ENCODE measurements at regions not wholly inside any gene's neighbourhood (a gene's known extent, or its start where the extent isn't known, plus 50 kb on each side); places are given as distances from the start of the nearest gene placed in this dataset.

GRCh38 chr5:2174538-2174937, 291.8 kb upstream of the IRX4 start:
- DNase-seq, result no peak
- H3K9ac ChIP-seq (ENCODE audit: low read depth in 2 of 2, low read length in 2 of 2), result no peak overlapping the region
- no peaks in the 10 kb centered on the region for H3K9me3 ChIP-seq
- intact Hi-C loops (cut with DNase I), result no loop called here
- H3K4me3 ChIP-seq, result no peak overlapping the region
- no peaks in the 10 kb centered on the region for H3K27me3 ChIP-seq
- TF ChIP-seq, protein P1, sequence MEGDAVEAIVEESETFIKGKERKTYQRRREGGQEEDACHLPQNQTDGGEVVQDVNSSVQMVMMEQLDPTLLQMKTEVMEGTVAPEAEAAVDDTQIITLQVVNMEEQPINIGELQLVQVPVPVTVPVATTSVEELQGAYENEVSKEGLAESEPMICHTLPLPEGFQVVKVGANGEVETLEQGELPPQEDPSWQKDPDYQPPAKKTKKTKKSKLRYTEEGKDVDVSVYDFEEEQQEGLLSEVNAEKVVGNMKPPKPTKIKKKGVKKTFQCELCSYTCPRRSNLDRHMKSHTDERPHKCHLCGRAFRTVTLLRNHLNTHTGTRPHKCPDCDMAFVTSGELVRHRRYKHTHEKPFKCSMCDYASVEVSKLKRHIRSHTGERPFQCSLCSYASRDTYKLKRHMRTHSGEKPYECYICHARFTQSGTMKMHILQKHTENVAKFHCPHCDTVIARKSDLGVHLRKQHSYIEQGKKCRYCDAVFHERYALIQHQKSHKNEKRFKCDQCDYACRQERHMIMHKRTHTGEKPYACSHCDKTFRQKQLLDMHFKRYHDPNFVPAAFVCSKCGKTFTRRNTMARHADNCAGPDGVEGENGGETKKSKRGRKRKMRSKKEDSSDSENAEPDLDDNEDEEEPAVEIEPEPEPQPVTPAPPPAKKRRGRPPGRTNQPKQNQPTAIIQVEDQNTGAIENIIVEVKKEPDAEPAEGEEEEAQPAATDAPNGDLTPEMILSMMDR (IDR thresholded peaks at IDR 0.05), result no peak
- H3K4me1 ChIP-seq, result no peaks in the 10 kb centered on the region
- no peak overlapping the region for H3K27ac ChIP-seq
- no peaks in the 10 kb centered on the region for H3K36me3 ChIP-seq

DNA sequence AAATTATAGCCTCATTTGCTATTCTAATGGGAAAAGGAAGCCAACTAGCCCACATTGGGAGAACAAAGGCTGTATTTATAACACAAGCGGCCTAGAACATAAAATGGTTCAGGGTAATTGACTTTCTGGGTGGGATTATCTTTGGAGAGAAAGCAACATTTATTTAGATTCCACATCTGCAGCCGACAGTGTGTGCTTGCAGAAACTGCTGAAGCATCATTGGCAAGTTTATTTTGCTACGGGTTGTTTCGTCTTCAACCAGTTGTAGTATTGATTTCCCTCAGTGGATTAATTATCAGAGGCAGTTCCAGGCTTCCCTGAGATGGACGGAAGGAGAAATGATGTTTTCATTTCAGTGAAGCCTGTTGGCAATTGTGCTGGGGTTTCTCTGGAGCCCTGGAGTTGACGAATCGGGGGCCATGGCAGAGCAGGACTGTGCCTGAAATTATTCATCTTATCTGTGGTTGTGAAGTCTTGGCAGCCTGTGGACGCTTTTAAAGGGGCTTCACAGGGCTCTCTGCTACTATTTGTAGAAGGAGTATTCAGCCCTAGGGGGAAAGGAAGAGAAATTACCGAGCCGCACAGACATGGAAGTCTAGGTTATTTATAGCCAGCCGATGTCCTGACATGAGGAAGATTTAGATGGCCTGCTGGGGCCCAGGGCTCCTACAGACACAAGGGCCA, 290.6 kb upstream of the IRX4 start:
- intact Hi-C loops (cut with DNase I), result no loop called here
- Histone ChIP-seq H3K9me3 (no peaks in the 10 kb centered on the region), H3K36me3 (no peaks in the 10 kb centered on the region), H3K4me1 (no peaks in the 10 kb centered on the region), H3K27me3 (no peaks in the 10 kb centered on the region), H3K9ac (ENCODE audit: low read depth in 2 of 2, low read length in 2 of 2) (no peak overlapping the region), H3K27ac (no peak overlapping the region), H3K4me3 (no peak overlapping the region)
- TF ChIP-seq, protein P1 (IDR thresholded peaks at IDR 0.05), result no peak
- no peak for DNase-seq

DNA sequence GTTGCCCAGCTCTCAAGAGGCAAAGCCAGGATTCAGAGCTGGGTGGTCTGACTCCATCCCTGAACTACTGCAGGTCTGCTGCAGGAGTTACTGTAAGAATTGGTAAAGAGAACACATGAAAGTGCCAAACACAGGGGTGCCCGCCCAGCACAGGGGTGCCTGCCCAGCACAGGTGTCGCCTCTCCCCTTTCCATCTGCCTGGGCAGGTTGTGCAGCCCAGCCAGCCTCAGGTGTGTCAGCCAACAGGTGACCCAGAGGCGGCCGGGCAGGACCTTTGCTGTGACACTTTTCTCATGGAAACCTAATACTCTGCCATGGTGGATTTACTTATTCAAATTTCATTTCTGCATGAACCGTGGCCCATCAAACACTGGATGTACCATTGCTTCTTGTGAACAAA, 289.7 kb upstream of the IRX4 start:
- no peak overlapping the region for H3K27ac ChIP-seq
- no peaks in the 10 kb centered on the region for H3K36me3 ChIP-seq
- TF ChIP-seq, protein P1 (IDR thresholded peaks at IDR 0.05), result no peak
- no peaks in the 10 kb centered on the region for H3K4me1 ChIP-seq
- no peaks in the 10 kb centered on the region for H3K9me3 ChIP-seq
- H3K9ac ChIP-seq (ENCODE audit: low read depth in 2 of 2, low read length in 2 of 2), result no peak overlapping the region
- no peak overlapping the region for H3K4me3 ChIP-seq
- no peaks in the 10 kb centered on the region for H3K27me3 ChIP-seq
- intact Hi-C loops (cut with DNase I), result no loop called here
- DNase-seq, result no peak

- no peaks in the 10 kb centered on the region for H3K27me3 ChIP-seq
Observed at GRCh38 chr5:2170761-2171160, 288.0 kb upstream of the IRX4 start.

GRCh38 chr5:2169850-2170760, 287.4 kb upstream of the IRX4 start:
- intact Hi-C loops (cut with DNase I), result no loop called here
- Histone ChIP-seq H3K27me3 (no peaks in the 10 kb centered on the region), H3K4me1 (no peaks in the 10 kb centered on the region), H3K4me3 (no peak overlapping the region), H3K9me3 (no peaks in the 10 kb centered on the region), H3K9ac (ENCODE audit: low read depth in 2 of 2, low read length in 2 of 2) (no peak overlapping the region), H3K27ac (no peak overlapping the region), H3K36me3 (no peaks in the 10 kb centered on the region)
- TF ChIP-seq, protein P1 (IDR thresholded peaks at IDR 0.05), result no peak
- DNase-seq, result no peak

More at GRCh38 chr5:2170761-2171160, 288.0 kb upstream of the IRX4 start:
- DNase-seq, result no peak
- H3K36me3 ChIP-seq, result no peaks in the 10 kb centered on the region
- intact Hi-C loops (cut with DNase I), result no loop called here
- no peaks in the 10 kb centered on the region for H3K9me3 ChIP-seq
- TF ChIP-seq, protein P1 (IDR thresholded peaks at IDR 0.05), result no peak
- H3K27ac ChIP-seq, result no peak overlapping the region
- no peaks in the 10 kb centered on the region for H3K4me1 ChIP-seq
- no peak overlapping the region for H3K4me3 ChIP-seq
- H3K9ac ChIP-seq (ENCODE audit: low read depth in 2 of 2, low read length in 2 of 2), result no peak overlapping the region

Measured in colonic mucosa (tissue), 4 donors.